ENCODE measurements at regions not wholly inside any gene's neighbourhood (a gene's known extent, or its start where the extent isn't known, plus 50 kb on each side); places are given as distances from the start of the nearest gene placed in this dataset.
"Not testable (repeated sequence)": the region's sequence is repeated elsewhere in the genome, so short reads cannot be mapped to it uniquely, and the experiment has no call there.

GRCh38 chr6:20274137-20274536 is 61.9 kb upstream of the MBOAT1 start:
- Histone ChIP-seq H3K4me3 (no peak overlapping the region), H3K27ac (no peak overlapping the region), H3K9me3 (no peaks in the 10 kb centered on the region), H3K27me3 (peaks cover 0 to 14% of the 10 kb centered on the region in 2 donors), H3K4me1 (no peaks in the 10 kb centered on the region), H3K36me3 (no peaks in the 10 kb centered on the region)
- ATAC-seq (no peak), DNase-seq (no peak)
- TF ChIP-seq CTCF (IDR thresholded peaks at IDR 0.05): no peak
- intact Hi-C loops (cut with DNase I): no loop called here

GRCh38 chr6:20275837-20276236 is 63.6 kb upstream of the MBOAT1 start:
- DNase-seq; H3K4me3 ChIP-seq; intact Hi-C loops (cut with DNase I); H3K9me3 ChIP-seq; H3K4me1 ChIP-seq; ATAC-seq; H3K27ac ChIP-seq; H3K36me3 ChIP-seq: not testable (repeated sequence)
- H3K27me3 ChIP-seq: peaks cover 0 to 24% of the 10 kb centered on the region in 2 donors

DNA sequence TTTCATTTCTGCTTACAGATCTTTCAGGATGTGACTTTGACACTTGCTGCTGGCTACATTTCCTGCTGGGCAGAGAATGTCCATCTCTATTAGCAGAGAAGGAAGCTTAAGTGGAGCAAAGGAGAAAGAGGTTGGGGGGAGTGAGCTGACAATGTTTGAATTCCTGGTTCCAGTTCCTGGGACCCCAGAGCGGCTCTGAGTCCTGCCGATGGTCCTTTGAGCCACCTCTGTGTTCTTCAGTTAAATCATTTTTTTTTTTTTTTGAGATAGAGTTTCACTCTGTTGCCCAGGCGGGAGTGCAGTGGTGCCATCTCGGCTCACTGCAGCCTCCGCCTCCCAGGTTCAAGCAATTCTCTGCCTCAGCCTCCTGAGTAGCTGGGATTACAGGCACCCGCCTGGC is 65.5 kb upstream of the MBOAT1 start:
- ATAC-seq; H3K4me3 ChIP-seq; DNase-seq; H3K9me3 ChIP-seq; intact Hi-C loops (cut with DNase I); H3K4me1 ChIP-seq; H3K27ac ChIP-seq; H3K36me3 ChIP-seq: not testable (repeated sequence)
- H3K27me3 ChIP-seq: peaks cover 0 to 24% of the 10 kb centered on the region in 2 donors

DNA sequence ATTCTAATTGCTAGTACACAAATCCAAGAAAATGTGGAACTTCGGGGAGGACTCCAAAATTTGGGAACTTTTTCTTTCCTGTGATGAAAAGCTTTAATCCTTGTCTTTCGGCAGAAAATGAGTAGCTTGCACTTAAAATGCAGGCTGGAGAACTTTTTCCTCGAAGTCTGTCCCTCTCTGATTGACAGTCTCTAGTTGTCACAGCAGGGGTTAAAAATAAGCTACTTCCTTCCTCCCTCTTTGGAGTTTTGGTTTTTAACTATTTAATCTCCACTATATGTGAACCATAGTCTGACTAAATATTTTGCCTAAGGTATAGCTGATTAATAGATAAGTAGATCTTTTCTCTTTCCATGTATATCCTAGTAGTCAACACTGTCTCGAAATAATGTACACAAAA is 66.8 kb upstream of the MBOAT1 start:
- DNase-seq: no peak
- no peak for TF ChIP-seq CTCF (IDR thresholded peaks at IDR 0.05)
- Histone ChIP-seq H3K36me3 (no peaks in the 10 kb centered on the region), H3K4me3 (no peak overlapping the region), H3K9me3 (peaks cover 0 to 5% of the 10 kb centered on the region in 2 donors), H3K27ac (no peak overlapping the region), H3K27me3 (peaks cover 0 to 24% of the 10 kb centered on the region in 2 donors), H3K4me1 (no peaks in the 10 kb centered on the region)
- intact Hi-C loops (cut with DNase I): no loop called here
- ATAC-seq: no peak

- H3K36me3 ChIP-seq: no peaks in the 10 kb centered on the region
- intact Hi-C loops (cut with DNase I): no loop called here
Observed at GRCh38 chr6:20279608-20280287, 67.5 kb upstream of the MBOAT1 start.

GRCh38 chr6:20280288-20280621 is 68.0 kb upstream of the MBOAT1 start:
- intact Hi-C loops (cut with DNase I): no loop called here
- peaks cover 0 to 24% of the 10 kb centered on the region in 2 donors for H3K27me3 ChIP-seq
- no peak for TF ChIP-seq CTCF (IDR thresholded peaks at IDR 0.05)
- H3K4me3 ChIP-seq: no peak overlapping the region
- H3K27ac ChIP-seq: no peak overlapping the region
- no peak for ATAC-seq
- no peak for DNase-seq
- no peaks in the 10 kb centered on the region for H3K36me3 ChIP-seq
- peaks cover 0 to 8% of the 10 kb centered on the region in 2 donors for H3K9me3 ChIP-seq
- H3K4me1 ChIP-seq: no peaks in the 10 kb centered on the region

More at GRCh38 chr6:20279608-20280287, 67.5 kb upstream of the MBOAT1 start:
- H3K9me3 ChIP-seq: peaks cover 0 to 8% of the 10 kb centered on the region in 2 donors
- no peak for TF ChIP-seq CTCF (IDR thresholded peaks at IDR 0.05)
- H3K4me3 ChIP-seq: no peak overlapping the region
- H3K27me3 ChIP-seq: peaks cover 0 to 24% of the 10 kb centered on the region in 2 donors
- no peak overlapping the region for H3K27ac ChIP-seq
- ATAC-seq (peak; percentile 43), DNase-seq (no peak)
- no peaks in the 10 kb centered on the region for H3K4me1 ChIP-seq

All from left lung (tissue), 4 donors.